ENCODE measurements at regions not wholly inside any gene's neighbourhood (a gene's known extent, or its start where the extent isn't known, plus 50 kb on each side); places are given as distances from the start of the nearest gene placed in this dataset.

- peaks cover 51 to 83% of the 10 kb centered on the region in 2 donors for H3K4me1 ChIP-seq (ENCODE audit: control insufficient read depth in 1 of 2, low read depth in 2 of 2)
- TF ChIP-seq CTCF (IDR thresholded peaks at IDR 0.05) = no peak
- ATAC-seq (ENCODE audit: insufficient number of reproducible peaks, low FRiP score, low read depth) (no peak), DNase-seq (ENCODE audit: low spot score) (no peak)
- peak overlapping the region; percentile 94 to 95 for H3K27ac ChIP-seq
- no peaks in the 10 kb centered on the region for H3K27me3 ChIP-seq (replicated peaks; ENCODE audit: insufficient read depth)
- H3K36me3 ChIP-seq = no peaks in the 10 kb centered on the region
- no peaks in the 10 kb centered on the region for H3K9me3 ChIP-seq
- no peak overlapping the region for H3K4me3 ChIP-seq
These were observed 121.7 kb upstream of the SLC5A12 start for GRCh38 chr11:26843539-26843938.

- DNase-seq (ENCODE audit: low spot score) = no peak
- Histone ChIP-seq H3K27ac (peak overlapping the region; percentile 82 to 95), H3K36me3 (no peaks in the 10 kb centered on the region), H3K27me3 (replicated peaks; ENCODE audit: insufficient read depth) (no peaks in the 10 kb centered on the region), H3K4me1 (ENCODE audit: control insufficient read depth in 1 of 2, low read depth in 2 of 2) (peaks cover 56 to 88% of the 10 kb centered on the region in 2 donors), H3K9me3 (no peaks in the 10 kb centered on the region), H3K4me3 (no peak overlapping the region)
- TF ChIP-seq CTCF (IDR thresholded peaks at IDR 0.05) = no peak
- no peak for ATAC-seq (ENCODE audit: insufficient number of reproducible peaks, low FRiP score, low read depth)
These were observed 123.1 kb upstream of the SLC5A12 start for GRCh38 chr11:26844963-26845362.

- peaks cover 47 to 80% of the 10 kb centered on the region in 2 donors for H3K4me1 ChIP-seq (ENCODE audit: control insufficient read depth in 1 of 2, low read depth in 2 of 2)
- no peaks in the 10 kb centered on the region for H3K36me3 ChIP-seq
- H3K27ac ChIP-seq = peak overlapping the region; percentile 82 to 95
- H3K9me3 ChIP-seq = no peaks in the 10 kb centered on the region
- DNase-seq (ENCODE audit: low spot score) = no peak
- H3K4me3 ChIP-seq = no peak overlapping the region
- no peak for TF ChIP-seq CTCF (IDR thresholded peaks at IDR 0.05)
- ATAC-seq (ENCODE audit: insufficient number of reproducible peaks, low FRiP score, low read depth) = no peak
- H3K27me3 ChIP-seq (replicated peaks; ENCODE audit: insufficient read depth) = no peaks in the 10 kb centered on the region
These were observed 124.4 kb upstream of the SLC5A12 start for GRCh38 chr11:26846227-26846626.

- Histone ChIP-seq H3K4me3 (no peak overlapping the region), H3K4me1 (ENCODE audit: control insufficient read depth in 1 of 2, low read depth in 2 of 2) (peaks cover 40 to 68% of the 10 kb centered on the region in 2 donors), H3K36me3 (no peaks in the 10 kb centered on the region), H3K27me3 (replicated peaks; ENCODE audit: insufficient read depth) (no peaks in the 10 kb centered on the region), H3K9me3 (no peaks in the 10 kb centered on the region), H3K27ac (peak overlapping the region; percentile 93 to 95)
- DNase-seq (ENCODE audit: low spot score) = peak; percentile 50
- TF ChIP-seq CTCF (IDR thresholded peaks at IDR 0.05) = no peak
- ATAC-seq (ENCODE audit: insufficient number of reproducible peaks, low FRiP score, low read depth) = peak; percentile 80
These were observed 125.6 kb upstream of the SLC5A12 start for GRCh38 chr11:26847459-26847858.

GRCh38 chr11:26847977-26848376 is 126.1 kb upstream of the SLC5A12 start:
- Histone ChIP-seq H3K27me3 (replicated peaks; ENCODE audit: insufficient read depth) (no peaks in the 10 kb centered on the region), H3K4me1 (ENCODE audit: control insufficient read depth in 1 of 2, low read depth in 2 of 2) (peaks cover 34 to 62% of the 10 kb centered on the region in 2 donors), H3K9me3 (no peaks in the 10 kb centered on the region), H3K27ac (peak overlapping the region; percentile 93 to 95), H3K36me3 (no peaks in the 10 kb centered on the region), H3K4me3 (no peak overlapping the region)
- no peak for TF ChIP-seq CTCF (IDR thresholded peaks at IDR 0.05)
- DNase-seq (ENCODE audit: low spot score) (no peak), ATAC-seq (ENCODE audit: insufficient number of reproducible peaks, low FRiP score, low read depth) (no peak)

Data from thoracic aorta (tissue), 2 donors.